ENCODE measurements at regions not wholly inside any gene's neighbourhood (a gene's known extent, or its start where the extent isn't known, plus 50 kb on each side); places are given as distances from the start of the nearest gene placed in this dataset.

GRCh38 chr3:146895026-146895749 is 290.0 kb upstream of the PLSCR5 start:
- Histone ChIP-seq H3K27me3 (ENCODE audit: control insufficient read depth, insufficient read depth, low read length) (no peaks in the 10 kb centered on the region), H3K9me3 (ENCODE audit: control insufficient read depth, low read depth, low read length) (no peaks in the 10 kb centered on the region), H3K4me3 (ENCODE audit: low read length) (no peak overlapping the region), H3K27ac (ENCODE audit: low read length) (no peak overlapping the region), H3K36me3 (ENCODE audit: control insufficient read depth, insufficient read depth, low read length) (no peaks in the 10 kb centered on the region), H3K4me1 (ENCODE audit: control insufficient read depth, insufficient read depth, low read length) (no peaks in the 10 kb centered on the region)
- WGBS (ENCODE audit: insufficient coverage, low lambda C conversion rate) = 90% methylated on average over 2 of the region's 4 CpGs
- DNase-seq = no peak

- no peaks in the 10 kb centered on the region for H3K4me1 ChIP-seq (ENCODE audit: control insufficient read depth, insufficient read depth, low read length)
- H3K4me3 ChIP-seq (ENCODE audit: low read length) = no peak overlapping the region
- no peaks in the 10 kb centered on the region for H3K36me3 ChIP-seq (ENCODE audit: control insufficient read depth, insufficient read depth, low read length)
- no peaks in the 10 kb centered on the region for H3K9me3 ChIP-seq (ENCODE audit: control insufficient read depth, low read depth, low read length)
- DNase-seq = no peak
- no peak overlapping the region for H3K27ac ChIP-seq (ENCODE audit: low read length)
- 90% methylated on average over 1 of the region's 1 CpG for WGBS (ENCODE audit: insufficient coverage, low lambda C conversion rate)
- H3K27me3 ChIP-seq (ENCODE audit: control insufficient read depth, insufficient read depth, low read length) = no peaks in the 10 kb centered on the region
These were observed 289.3 kb upstream of the PLSCR5 start for GRCh38 chr3:146894406-146894805.

- H3K36me3 ChIP-seq (ENCODE audit: control insufficient read depth, insufficient read depth, low read length) = no peaks in the 10 kb centered on the region
- no peak for DNase-seq
- H3K9me3 ChIP-seq (ENCODE audit: control insufficient read depth, low read depth, low read length) = no peaks in the 10 kb centered on the region
- no peak overlapping the region for H3K4me3 ChIP-seq (ENCODE audit: low read length)
- WGBS (ENCODE audit: insufficient coverage, low lambda C conversion rate) = no CpG with 5 or more reads among the region's 5 CpGs
- H3K27ac ChIP-seq (ENCODE audit: low read length) = no peak overlapping the region
- H3K27me3 ChIP-seq (ENCODE audit: control insufficient read depth, insufficient read depth, low read length) = no peaks in the 10 kb centered on the region
- H3K4me1 ChIP-seq (ENCODE audit: control insufficient read depth, insufficient read depth, low read length) = no peaks in the 10 kb centered on the region
These were observed 286.9 kb upstream of the PLSCR5 start for GRCh38 chr3:146892041-146892440.

GRCh38 chr3:146889626-146890025 is 284.5 kb upstream of the PLSCR5 start:
- Histone ChIP-seq H3K9me3 (ENCODE audit: control insufficient read depth, low read depth, low read length) (no peaks in the 10 kb centered on the region), H3K4me3 (ENCODE audit: low read length) (no peak overlapping the region), H3K4me1 (ENCODE audit: control insufficient read depth, insufficient read depth, low read length) (no peaks in the 10 kb centered on the region), H3K36me3 (ENCODE audit: control insufficient read depth, insufficient read depth, low read length) (no peaks in the 10 kb centered on the region), H3K27me3 (ENCODE audit: control insufficient read depth, insufficient read depth, low read length) (no peaks in the 10 kb centered on the region), H3K27ac (ENCODE audit: low read length) (no peak overlapping the region)
- no peak for DNase-seq
- no CpG with 5 or more reads among the region's 1 CpG for WGBS (ENCODE audit: insufficient coverage, low lambda C conversion rate)

GRCh38 chr3:146888176-146888575 is 283.0 kb upstream of the PLSCR5 start:
- 95% methylated on average over 3 of the region's 4 CpGs for WGBS (ENCODE audit: insufficient coverage, low lambda C conversion rate)
- H3K36me3 ChIP-seq (ENCODE audit: control insufficient read depth, insufficient read depth, low read length) = no peaks in the 10 kb centered on the region
- no peaks in the 10 kb centered on the region for H3K27me3 ChIP-seq (ENCODE audit: control insufficient read depth, insufficient read depth, low read length)
- no peak for DNase-seq
- no peak overlapping the region for H3K27ac ChIP-seq (ENCODE audit: low read length)
- H3K4me1 ChIP-seq (ENCODE audit: control insufficient read depth, insufficient read depth, low read length) = no peaks in the 10 kb centered on the region
- no peaks in the 10 kb centered on the region for H3K9me3 ChIP-seq (ENCODE audit: control insufficient read depth, low read depth, low read length)
- H3K4me3 ChIP-seq (ENCODE audit: low read length) = no peak overlapping the region

- H3K36me3 ChIP-seq (ENCODE audit: control insufficient read depth, insufficient read depth, low read length) = no peaks in the 10 kb centered on the region
- no peak overlapping the region for H3K27ac ChIP-seq (ENCODE audit: low read length)
- no peak overlapping the region for H3K4me3 ChIP-seq (ENCODE audit: low read length)
- no peaks in the 10 kb centered on the region for H3K4me1 ChIP-seq (ENCODE audit: control insufficient read depth, insufficient read depth, low read length)
- 86% methylated on average over 3 of the region's 4 CpGs for whole genome bisulfite sequencing (ENCODE audit: insufficient coverage, low lambda C conversion rate)
- no peaks in the 10 kb centered on the region for H3K27me3 ChIP-seq (ENCODE audit: control insufficient read depth, insufficient read depth, low read length)
- no peaks in the 10 kb centered on the region for H3K9me3 ChIP-seq (ENCODE audit: control insufficient read depth, low read depth, low read length)
- no peak for DNase-seq
These were observed 279.6 kb upstream of the PLSCR5 start for GRCh38 chr3:146884721-146885120.

- H3K27me3 ChIP-seq (ENCODE audit: control insufficient read depth, insufficient read depth, low read length) = no peaks in the 10 kb centered on the region
- no peak overlapping the region for H3K27ac ChIP-seq (ENCODE audit: low read length)
- no peaks in the 10 kb centered on the region for H3K36me3 ChIP-seq (ENCODE audit: control insufficient read depth, insufficient read depth, low read length)
- no peak overlapping the region for H3K4me3 ChIP-seq (ENCODE audit: low read length)
- no CpG with 5 or more reads among the region's 2 CpGs for WGBS (ENCODE audit: insufficient coverage, low lambda C conversion rate)
- H3K4me1 ChIP-seq (ENCODE audit: control insufficient read depth, insufficient read depth, low read length) = no peaks in the 10 kb centered on the region
- DNase-seq = no peak
- H3K9me3 ChIP-seq (ENCODE audit: control insufficient read depth, low read depth, low read length) = no peaks in the 10 kb centered on the region
These were observed 279.1 kb upstream of the PLSCR5 start for GRCh38 chr3:146884296-146884695.

- H3K36me3 ChIP-seq (ENCODE audit: control insufficient read depth, insufficient read depth, low read length) = no peaks in the 10 kb centered on the region
- no peaks in the 10 kb centered on the region for H3K27me3 ChIP-seq (ENCODE audit: control insufficient read depth, insufficient read depth, low read length)
- DNase-seq = no peak
- no peaks in the 10 kb centered on the region for H3K4me1 ChIP-seq (ENCODE audit: control insufficient read depth, insufficient read depth, low read length)
- H3K27ac ChIP-seq (ENCODE audit: low read length) = no peak overlapping the region
- WGBS (ENCODE audit: insufficient coverage, low lambda C conversion rate) = 67% methylated on average over 1 of the region's 1 CpG
- H3K4me3 ChIP-seq (ENCODE audit: low read length) = no peak overlapping the region
- H3K9me3 ChIP-seq (ENCODE audit: control insufficient read depth, low read depth, low read length) = no peaks in the 10 kb centered on the region
These were observed 278.1 kb upstream of the PLSCR5 start for GRCh38 chr3:146883288-146883687.

- 57% methylated on average over 1 of the region's 3 CpGs for WGBS (ENCODE audit: insufficient coverage, low lambda C conversion rate)
- no peak overlapping the region for H3K27ac ChIP-seq (ENCODE audit: low read length)
- H3K27me3 ChIP-seq (ENCODE audit: control insufficient read depth, insufficient read depth, low read length) = no peaks in the 10 kb centered on the region
- no peak for DNase-seq
- H3K4me1 ChIP-seq (ENCODE audit: control insufficient read depth, insufficient read depth, low read length) = no peaks in the 10 kb centered on the region
- no peaks in the 10 kb centered on the region for H3K36me3 ChIP-seq (ENCODE audit: control insufficient read depth, insufficient read depth, low read length)
- no peak overlapping the region for H3K4me3 ChIP-seq (ENCODE audit: low read length)
- H3K9me3 ChIP-seq (ENCODE audit: control insufficient read depth, low read depth, low read length) = no peaks in the 10 kb centered on the region
These were observed 277.0 kb upstream of the PLSCR5 start for GRCh38 chr3:146881966-146882760.

- Histone ChIP-seq H3K27ac (ENCODE audit: low read length) (no peak overlapping the region), H3K4me3 (ENCODE audit: low read length) (no peak overlapping the region), H3K9me3 (ENCODE audit: control insufficient read depth, low read depth, low read length) (no peaks in the 10 kb centered on the region), H3K36me3 (ENCODE audit: control insufficient read depth, insufficient read depth, low read length) (no peaks in the 10 kb centered on the region), H3K4me1 (ENCODE audit: control insufficient read depth, insufficient read depth, low read length) (no peaks in the 10 kb centered on the region), H3K27me3 (ENCODE audit: control insufficient read depth, insufficient read depth, low read length) (no peaks in the 10 kb centered on the region)
- 86% methylated on average over 3 of the region's 6 CpGs for WGBS (ENCODE audit: insufficient coverage, low lambda C conversion rate)
- no peak for DNase-seq
These were observed 276.2 kb upstream of the PLSCR5 start for GRCh38 chr3:146881356-146881755.

GRCh38 chr3:146873748-146874147 is 268.6 kb upstream of the PLSCR5 start:
- Histone ChIP-seq H3K9me3 (ENCODE audit: control insufficient read depth, low read depth, low read length) (no peaks in the 10 kb centered on the region), H3K4me1 (ENCODE audit: control insufficient read depth, insufficient read depth, low read length) (no peaks in the 10 kb centered on the region), H3K36me3 (ENCODE audit: control insufficient read depth, insufficient read depth, low read length) (no peaks in the 10 kb centered on the region), H3K4me3 (ENCODE audit: low read length) (no peak overlapping the region), H3K27me3 (ENCODE audit: control insufficient read depth, insufficient read depth, low read length) (no peaks in the 10 kb centered on the region), H3K27ac (ENCODE audit: low read length) (no peak overlapping the region)
- no peak for DNase-seq
